ENCODE measurements at regions not wholly inside any gene's neighbourhood (a gene's known extent, or its start where the extent isn't known, plus 50 kb on each side); places are given as distances from the start of the nearest gene placed in this dataset.

DNA sequence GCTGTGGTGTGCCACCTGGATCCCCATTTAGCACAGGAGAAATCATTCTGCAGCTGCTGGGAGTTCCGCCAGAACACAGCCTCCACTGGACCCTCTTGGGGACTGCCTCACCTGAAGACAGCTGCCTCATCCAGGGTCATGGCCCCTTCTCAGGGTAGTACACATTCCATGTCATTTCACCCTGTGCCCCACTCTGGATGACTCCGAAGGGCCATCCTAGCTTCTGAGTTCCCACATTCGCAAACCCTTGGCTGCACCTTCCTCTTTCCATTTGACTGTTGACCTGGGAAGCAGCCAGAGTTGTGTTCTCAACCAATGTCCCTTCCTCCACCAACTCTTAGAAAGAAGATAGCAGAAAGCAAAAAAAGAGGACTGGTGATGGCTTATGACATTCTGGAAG lies 125.6 kb upstream of the TBX20 start:
- Histone ChIP-seq H3K4me3 (no peak overlapping the region), H3K4me2 (ENCODE audit: control insufficient read depth, insufficient read depth) (no peak overlapping the region), H3K27me3 (replicated peaks in 1 of 2; ENCODE audit: control insufficient read depth in 2 of 2, insufficient read depth in 2 of 2, low read length in 1 of 2) (peaks cover 1 to 3% of the 10 kb centered on the region in 2 experiments; a peak in 2 of 4 replicates), H3K4me1 (ENCODE audit: control insufficient read depth, insufficient read depth, low read length) (no peaks in the 10 kb centered on the region), H3K9ac (ENCODE audit: control insufficient read depth, insufficient read depth, low read length) (no peak overlapping the region), H3K79me2 (ENCODE audit: control insufficient read depth, insufficient read depth, low read length) (no peaks in the 10 kb centered on the region), H4K20me1 (ENCODE audit: control insufficient read depth, insufficient read depth) (no peaks in the 10 kb centered on the region), H2AFZ (ENCODE audit: control insufficient read depth, low read depth, low read length) (no peak overlapping the region), H3K9me3 (replicated peaks; ENCODE audit: control insufficient read depth, insufficient read depth, low read length) (no peaks in the 10 kb centered on the region), H3K27ac (ENCODE audit: control insufficient read depth, insufficient read depth) (no peak overlapping the region), H3K36me3 (ENCODE audit: control insufficient read depth in 2 of 2, insufficient read depth in 2 of 2, low read length in 1 of 2) (no peaks in the 10 kb centered on the region)
- intact Hi-C loops (cut with micrococcal nuclease; ENCODE audit: unreplicated experiment): no loop called here
- no TSS peak for BruUV-seq (replicated peaks)
- POLR2A ChIA-PET: no interaction called here
- 67% methylated on average over 3 of the region's 3 CpGs for WGBS (ENCODE audit: insufficient coverage, insufficient replicate concordance, low lambda C conversion rate, missing lambda C conversion rate)
- CTCF ChIA-PET: interaction anchor here (0.7 kb wide), 1 partner anchor 45 kb away, joined by 3 read pairs; no protein-coding TSS in a partner anchor
- in situ Hi-C loops (cut with MboI): no loop called here
- DNase-seq (ENCODE audit: low read depth, low spot score): no peak
- ATAC-seq: no peak
- RAD21 ChIA-PET (ENCODE audit: unreplicated experiment): no interaction called here
- SMC1A ChIA-PET (ENCODE audit: uncharacterized antibody, unreplicated experiment): no interaction called here
- no peak for FAIRE-seq
- TF ChIP-seq, protein P1, sequence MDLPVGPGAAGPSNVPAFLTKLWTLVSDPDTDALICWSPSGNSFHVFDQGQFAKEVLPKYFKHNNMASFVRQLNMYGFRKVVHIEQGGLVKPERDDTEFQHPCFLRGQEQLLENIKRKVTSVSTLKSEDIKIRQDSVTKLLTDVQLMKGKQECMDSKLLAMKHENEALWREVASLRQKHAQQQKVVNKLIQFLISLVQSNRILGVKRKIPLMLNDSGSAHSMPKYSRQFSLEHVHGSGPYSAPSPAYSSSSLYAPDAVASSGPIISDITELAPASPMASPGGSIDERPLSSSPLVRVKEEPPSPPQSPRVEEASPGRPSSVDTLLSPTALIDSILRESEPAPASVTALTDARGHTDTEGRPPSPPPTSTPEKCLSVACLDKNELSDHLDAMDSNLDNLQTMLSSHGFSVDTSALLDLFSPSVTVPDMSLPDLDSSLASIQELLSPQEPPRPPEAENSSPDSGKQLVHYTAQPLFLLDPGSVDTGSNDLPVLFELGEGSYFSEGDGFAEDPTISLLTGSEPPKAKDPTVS (IDR thresholded peaks at IDR 0.05; ENCODE audit: low read depth, low read length): no peak
- TF ChIP-seq RB1 (IDR thresholded peaks at IDR 0.05; ENCODE audit: borderline replicate concordance) (no peak), TAF1 (IDR thresholded peaks at IDR 0.05; ENCODE audit: borderline replicate concordance, low read depth, low read length) (no peak), MYC (IDR thresholded peaks at IDR 0.05; ENCODE audit: insufficient read depth, insufficient read length, insufficient replicate concordance, low read length, severe bottlenecking) (no peak), EED (IDR thresholded peaks at IDR 0.05; ENCODE audit: low read depth) (no peak)
- TF ChIP-seq, protein P2, sequence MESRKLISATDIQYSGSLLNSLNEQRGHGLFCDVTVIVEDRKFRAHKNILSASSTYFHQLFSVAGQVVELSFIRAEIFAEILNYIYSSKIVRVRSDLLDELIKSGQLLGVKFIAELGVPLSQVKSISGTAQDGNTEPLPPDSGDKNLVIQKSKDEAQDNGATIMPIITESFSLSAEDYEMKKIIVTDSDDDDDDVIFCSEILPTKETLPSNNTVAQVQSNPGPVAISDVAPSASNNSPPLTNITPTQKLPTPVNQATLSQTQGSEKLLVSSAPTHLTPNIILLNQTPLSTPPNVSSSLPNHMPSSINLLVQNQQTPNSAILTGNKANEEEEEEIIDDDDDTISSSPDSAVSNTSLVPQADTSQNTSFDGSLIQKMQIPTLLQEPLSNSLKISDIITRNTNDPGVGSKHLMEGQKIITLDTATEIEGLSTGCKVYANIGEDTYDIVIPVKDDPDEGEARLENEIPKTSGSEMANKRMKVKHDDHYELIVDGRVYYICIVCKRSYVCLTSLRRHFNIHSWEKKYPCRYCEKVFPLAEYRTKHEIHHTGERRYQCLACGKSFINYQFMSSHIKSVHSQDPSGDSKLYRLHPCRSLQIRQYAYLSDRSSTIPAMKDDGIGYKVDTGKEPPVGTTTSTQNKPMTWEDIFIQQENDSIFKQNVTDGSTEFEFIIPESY (IDR thresholded peaks at IDR 0.05): no peak
- TF ChIP-seq, protein P3, sequence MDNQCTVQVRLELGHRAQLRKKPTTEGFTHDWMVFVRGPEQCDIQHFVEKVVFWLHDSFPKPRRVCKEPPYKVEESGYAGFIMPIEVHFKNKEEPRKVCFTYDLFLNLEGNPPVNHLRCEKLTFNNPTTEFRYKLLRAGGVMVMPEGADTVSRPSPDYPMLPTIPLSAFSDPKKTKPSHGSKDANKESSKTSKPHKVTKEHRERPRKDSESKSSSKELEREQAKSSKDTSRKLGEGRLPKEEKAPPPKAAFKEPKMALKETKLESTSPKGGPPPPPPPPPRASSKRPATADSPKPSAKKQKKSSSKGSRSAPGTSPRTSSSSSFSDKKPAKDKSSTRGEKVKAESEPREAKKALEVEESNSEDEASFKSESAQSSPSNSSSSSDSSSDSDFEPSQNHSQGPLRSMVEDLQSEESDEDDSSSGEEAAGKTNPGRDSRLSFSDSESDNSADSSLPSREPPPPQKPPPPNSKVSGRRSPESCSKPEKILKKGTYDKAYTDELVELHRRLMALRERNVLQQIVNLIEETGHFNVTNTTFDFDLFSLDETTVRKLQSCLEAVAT (IDR thresholded peaks at IDR 0.05): no peak

Data from GM12878 (cell line).